ENCODE measurements at regions not wholly inside any gene's neighbourhood (a gene's known extent, or its start where the extent isn't known, plus 50 kb on each side); places are given as distances from the start of the nearest gene placed in this dataset.

GRCh38 chr2:164091673-164092072 lies 355.9 kb upstream of the FIGN start:
- Histone ChIP-seq H3K9me2 (no peaks in the 10 kb centered on the region), H2AFZ (ENCODE audit: low read depth) (no peak overlapping the region), H3F3A (replicated peaks; ENCODE audit: insufficient read depth) (no peaks in the 10 kb centered on the region), H3K9ac (no peak overlapping the region), H3K36me3 (replicated peaks in 1 of 2; ENCODE audit: control insufficient read depth in 1 of 2, insufficient read depth in 2 of 2, low read length in 1 of 2) (no peaks in the 10 kb centered on the region), H4K20me1 (ENCODE audit: insufficient read depth) (no peaks in the 10 kb centered on the region), H3K4me3 (ENCODE audit: low read depth in 2 of 2, low read length in 1 of 2) (no peak overlapping the region), H3K27me3 (ENCODE audit: insufficient read depth) (no peaks in the 10 kb centered on the region), H3K9me3 (no peaks in the 10 kb centered on the region), H3K27ac (ENCODE audit: low read depth in 2 of 2, low read length in 1 of 2) (no peak overlapping the region), H3K79me2 (ENCODE audit: insufficient read depth) (no peaks in the 10 kb centered on the region), H3K4me2 (no peak overlapping the region), H3K4me1 (ENCODE audit: control insufficient read depth in 1 of 2, insufficient read depth in 2 of 2, low read depth in 1 of 2, low read length in 1 of 2) (no peaks in the 10 kb centered on the region)
- 54% methylated on average over 4 of the region's 4 CpGs for WGBS (ENCODE audit: low lambda C conversion rate)
- ChIA-PET CTCF (no interaction called here), POLR2A (no interaction called here)
- no peak for TF ChIP-seq GABPA (IDR thresholded peaks at IDR 0.05; ENCODE audit: low read depth)
- TF ChIP-seq FOSL2 (IDR thresholded peaks at IDR 0.05; ENCODE audit: borderline replicate concordance, low read depth): no peak
- TF ChIP-seq TEAD4 (IDR thresholded peaks at IDR 0.05; ENCODE audit: borderline replicate concordance, insufficient read depth): no peak
- no peak for TF ChIP-seq ELF1 (IDR thresholded peaks at IDR 0.05)
- TF ChIP-seq NFIC (IDR thresholded peaks at IDR 0.05; ENCODE audit: borderline replicate concordance): no peak
- TF ChIP-seq RXRA (IDR thresholded peaks at IDR 0.05; ENCODE audit: borderline replicate concordance, low read depth): no peak
- DNase-seq: no peak

- H3K36me3 ChIP-seq (replicated peaks in 1 of 2; ENCODE audit: control insufficient read depth in 1 of 2, insufficient read depth in 2 of 2, low read length in 1 of 2): no peaks in the 10 kb centered on the region
- H3K9ac ChIP-seq: no peak overlapping the region
- TF ChIP-seq FOSL2 (IDR thresholded peaks at IDR 0.05; ENCODE audit: borderline replicate concordance, low read depth) (no peak), TCF12 (IDR thresholded peaks at IDR 0.05) (no peak), MEF2A (IDR thresholded peaks at IDR 0.05; ENCODE audit: borderline replicate concordance, low read depth) (no peak), MAX (IDR thresholded peaks at IDR 0.05; ENCODE audit: low read depth) (no peak), PBX3 (IDR thresholded peaks at IDR 0.05) (no peak), TEAD4 (IDR thresholded peaks at IDR 0.05; ENCODE audit: borderline replicate concordance, insufficient read depth) (no peak), MXI1 (IDR thresholded peaks at IDR 0.05; ENCODE audit: low read depth, low read length) (no peak), USF1 (IDR thresholded peaks at IDR 0.05; ENCODE audit: borderline replicate concordance, low read depth) (no peak), NFIC (IDR thresholded peaks at IDR 0.05; ENCODE audit: borderline replicate concordance) (no peak), EZH2phosphoT487 (IDR thresholded peaks at IDR 0.05; ENCODE audit: borderline replicate concordance, low read depth) (no peak), ZBTB33 (IDR thresholded peaks at IDR 0.05; ENCODE audit: borderline replicate concordance, low read depth) (no peak), GABPA (IDR thresholded peaks at IDR 0.05; ENCODE audit: low read depth) (no peak), CHD2 (IDR thresholded peaks at IDR 0.05; ENCODE audit: low read length, partially characterized antibody) (no peak), JUND (IDR thresholded peaks at IDR 0.05) (no peak), RCOR1 (IDR thresholded peaks at IDR 0.05; ENCODE audit: low read length) (no peak), FOXJ3 (CRISPR knock-in tag; IDR thresholded peaks at IDR 0.05) (no peak), YY1 (IDR thresholded peaks at IDR 0.05; ENCODE audit: low read depth) (no peak), CTCF (IDR thresholded peaks at IDR 0.05) (no peak), USF2 (IDR thresholded peaks at IDR 0.05; ENCODE audit: borderline replicate concordance, low read depth, low read length) (no peak), EP300 (IDR thresholded peaks at IDR 0.05; ENCODE audit: borderline replicate concordance in 1 of 2, low read depth in 1 of 2, low read length in 1 of 2) (no peak)
- no peaks in the 10 kb centered on the region for H4K20me1 ChIP-seq (ENCODE audit: insufficient read depth)
- no peaks in the 10 kb centered on the region for H3K79me2 ChIP-seq (ENCODE audit: insufficient read depth)
- H3K4me3 ChIP-seq (ENCODE audit: low read depth in 2 of 2, low read length in 1 of 2): no peak overlapping the region
- no peaks in the 10 kb centered on the region for H3K4me1 ChIP-seq (ENCODE audit: control insufficient read depth in 1 of 2, insufficient read depth in 2 of 2, low read depth in 1 of 2, low read length in 1 of 2)
- ChIA-PET POLR2A (no interaction called here), CTCF (no interaction called here)
- no peaks in the 10 kb centered on the region for H3K9me3 ChIP-seq
- H3K27me3 ChIP-seq (ENCODE audit: insufficient read depth): no peaks in the 10 kb centered on the region
- 42% methylated on average over 3 of the region's 3 CpGs for WGBS (ENCODE audit: low lambda C conversion rate)
- H3K9me2 ChIP-seq: no peaks in the 10 kb centered on the region
- no peak for DNase-seq
- no peak overlapping the region for H2AFZ ChIP-seq (ENCODE audit: low read depth)
- no peak overlapping the region for H3K27ac ChIP-seq (ENCODE audit: low read depth in 2 of 2, low read length in 1 of 2)
- no peaks in the 10 kb centered on the region for H3F3A ChIP-seq (replicated peaks; ENCODE audit: insufficient read depth)
- no peak overlapping the region for H3K4me2 ChIP-seq
Observed at GRCh38 chr2:164090533-164090932, 354.7 kb upstream of the FIGN start.

All from SK-N-SH (cell line).